Astrocyte (in vitro differentiated cells and primary cell): ENCODE measurements at regions not wholly inside any gene's neighbourhood (a gene's known extent, or its start where the extent isn't known, plus 50 kb on each side); places are given as distances from the start of the nearest gene placed in this dataset.

ENCODE experiments used
- EZH2 ChIP-seq: IDR thresholded peaks from 2 replicates; pipeline ENCODE4 v1.6.1; 2012; ENCODE audit warnings: mild to moderate bottlenecking, low read length, inconsistent platforms; ENCODE audit not compliant: insufficient read depth
- TF ChIP-seq, protein P1 (sequence below): IDR thresholded peaks from 2 replicates; pipeline ENCODE4 v1.5.1; 2011; ENCODE audit warnings: low read depth, mild to moderate bottlenecking, inconsistent platforms, low read length, moderate library complexity; ENCODE audit not compliant: insufficient read depth

DNA sequence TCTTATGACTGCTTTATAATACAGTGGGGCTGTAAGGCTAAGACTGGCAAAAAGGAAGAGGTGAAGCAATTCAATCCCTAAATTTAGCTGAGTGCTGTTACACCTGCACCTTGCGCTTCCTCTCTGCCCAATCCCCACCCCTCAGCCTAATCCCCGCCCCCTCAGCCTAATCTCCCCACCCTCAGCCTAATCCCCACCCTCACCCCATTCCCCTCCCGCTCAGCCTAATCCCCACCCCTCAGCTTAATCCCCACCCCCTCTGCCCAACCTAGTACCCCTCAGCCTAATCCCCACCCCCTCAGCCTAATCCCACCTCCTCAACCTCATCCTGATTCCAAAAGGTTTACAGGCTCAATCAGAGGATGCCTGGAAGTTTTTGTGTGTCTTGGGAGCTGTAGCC, 155.5 kb downstream of the PMP22 start:
- TF ChIP-seq EZH2, result no peak
- TF ChIP-seq, protein P1, sequence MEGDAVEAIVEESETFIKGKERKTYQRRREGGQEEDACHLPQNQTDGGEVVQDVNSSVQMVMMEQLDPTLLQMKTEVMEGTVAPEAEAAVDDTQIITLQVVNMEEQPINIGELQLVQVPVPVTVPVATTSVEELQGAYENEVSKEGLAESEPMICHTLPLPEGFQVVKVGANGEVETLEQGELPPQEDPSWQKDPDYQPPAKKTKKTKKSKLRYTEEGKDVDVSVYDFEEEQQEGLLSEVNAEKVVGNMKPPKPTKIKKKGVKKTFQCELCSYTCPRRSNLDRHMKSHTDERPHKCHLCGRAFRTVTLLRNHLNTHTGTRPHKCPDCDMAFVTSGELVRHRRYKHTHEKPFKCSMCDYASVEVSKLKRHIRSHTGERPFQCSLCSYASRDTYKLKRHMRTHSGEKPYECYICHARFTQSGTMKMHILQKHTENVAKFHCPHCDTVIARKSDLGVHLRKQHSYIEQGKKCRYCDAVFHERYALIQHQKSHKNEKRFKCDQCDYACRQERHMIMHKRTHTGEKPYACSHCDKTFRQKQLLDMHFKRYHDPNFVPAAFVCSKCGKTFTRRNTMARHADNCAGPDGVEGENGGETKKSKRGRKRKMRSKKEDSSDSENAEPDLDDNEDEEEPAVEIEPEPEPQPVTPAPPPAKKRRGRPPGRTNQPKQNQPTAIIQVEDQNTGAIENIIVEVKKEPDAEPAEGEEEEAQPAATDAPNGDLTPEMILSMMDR, result no peak
